ACC112 (cell line): ENCODE measurements at regions not wholly inside any gene's neighbourhood (a gene's known extent, or its start where the extent isn't known, plus 50 kb on each side); places are given as distances from the start of the nearest gene placed in this dataset.

Experiments used
- H2AFZ ChIP-seq: fragments of 200-600 bp; sonication (generic); one replicate; pipeline ENCODE4 v1.6.0; 2017; ENCODE audit warnings: antibody characterized with exemption, low read length; ENCODE audit not compliant: unreplicated experiment
- H3K27ac ChIP-seq: fragments of 200-600 bp; sonication (generic); 2 replicates; pipeline ENCODE4 v1.5.1; 2014; ENCODE audit warnings: low read depth, mild to moderate bottlenecking, antibody characterized with exemption, low read length, moderate library complexity
- H3K27me3 ChIP-seq: fragments of 200-600 bp; sonication (generic); 2 replicates; pipeline ENCODE4 v1.6.1; 2014; ENCODE audit warnings: mild to moderate bottlenecking, antibody characterized with exemption, low read length, moderate library complexity, mixed read lengths; ENCODE audit not compliant: insufficient read depth
- H3K36me3 ChIP-seq: fragments of 200-600 bp; sonication (generic); 2 replicates; pipeline ENCODE4 v1.6.1; 2016; ENCODE audit warnings: mild to moderate bottlenecking, antibody characterized with exemption, low read length, moderate library complexity, mixed read lengths; ENCODE audit not compliant: insufficient read depth
- H3K4me1 ChIP-seq: fragments of 200-600 bp; sonication (generic); one replicate; pipeline ENCODE4 v1.6.1; 2016; ENCODE audit warnings: low read length, mixed read lengths; ENCODE audit not compliant: insufficient read depth, unreplicated experiment, control insufficient read depth
- H3K4me3 ChIP-seq: fragments of 200-600 bp; sonication (generic); 2 replicates; pipeline ENCODE4 v1.5.1; 2014; ENCODE audit warnings: mild to moderate bottlenecking, low read depth, low read length
- H3K79me2 ChIP-seq: fragments of 200-600 bp; sonication (generic); one replicate; pipeline ENCODE4 v1.6.0; 2016; ENCODE audit warnings: low read length; ENCODE audit not compliant: control insufficient read depth, unreplicated experiment, insufficient read depth

DNA sequence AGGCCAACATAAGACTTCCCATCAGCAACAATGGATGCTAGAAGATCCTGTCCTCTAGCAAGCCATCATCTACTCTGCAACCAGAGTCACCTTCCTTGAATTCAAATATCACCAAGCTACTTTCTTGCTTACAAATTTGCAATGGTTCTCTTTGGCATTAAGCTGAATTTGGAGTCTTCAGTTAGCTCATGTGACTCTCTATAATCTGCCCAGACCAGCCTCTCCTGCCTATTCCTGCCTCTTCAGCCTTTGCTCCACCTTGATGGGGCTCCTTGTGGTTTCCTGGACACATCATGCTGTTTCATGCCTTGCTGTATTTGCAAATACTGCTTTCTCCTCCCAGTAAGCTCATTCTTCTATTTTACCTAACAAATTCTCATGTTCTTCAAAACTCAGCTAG is 82.3 kb downstream of the RASSF10 start:
- Histone ChIP-seq H3K79me2 (no peaks in the 10 kb centered on the region), H3K36me3 (no peaks in the 10 kb centered on the region), H3K27me3 (peaks cover 3% of the 10 kb centered on the region; the same call in 1 of the 2 replicates), H2AFZ (no peak overlapping the region), H3K4me1 (no peaks in the 10 kb centered on the region), H3K27ac (no peak overlapping the region), H3K4me3 (no peak overlapping the region)

DNA sequence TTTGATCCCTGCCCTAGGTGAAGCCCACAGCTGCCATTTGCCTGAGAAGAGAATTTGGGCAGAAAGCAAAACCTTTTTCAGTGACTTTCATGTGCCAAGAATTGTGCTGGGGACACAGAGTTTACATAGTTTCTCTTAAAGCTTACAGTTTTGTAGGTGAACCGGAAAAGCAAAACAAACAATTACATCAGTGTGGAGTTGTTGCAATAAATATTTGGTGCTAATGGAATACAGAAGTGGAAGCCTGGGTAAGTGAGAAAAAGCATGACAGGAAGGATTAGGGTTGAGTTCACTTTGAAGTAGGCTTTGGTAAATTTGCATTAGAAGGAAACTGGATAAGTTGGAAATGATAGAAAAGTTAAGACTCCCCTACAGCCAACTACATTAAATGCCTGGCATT is 82.7 kb downstream of the RASSF10 start:
- H3K79me2 ChIP-seq, result no peaks in the 10 kb centered on the region
- H3K4me1 ChIP-seq, result no peaks in the 10 kb centered on the region
- no peak overlapping the region for H3K4me3 ChIP-seq
- H3K36me3 ChIP-seq, result no peaks in the 10 kb centered on the region
- H3K27me3 ChIP-seq, result peaks cover 3% of the 10 kb centered on the region; the same call in 1 of the 2 replicates
- H2AFZ ChIP-seq, result no peak overlapping the region
- H3K27ac ChIP-seq, result no peak overlapping the region

DNA sequence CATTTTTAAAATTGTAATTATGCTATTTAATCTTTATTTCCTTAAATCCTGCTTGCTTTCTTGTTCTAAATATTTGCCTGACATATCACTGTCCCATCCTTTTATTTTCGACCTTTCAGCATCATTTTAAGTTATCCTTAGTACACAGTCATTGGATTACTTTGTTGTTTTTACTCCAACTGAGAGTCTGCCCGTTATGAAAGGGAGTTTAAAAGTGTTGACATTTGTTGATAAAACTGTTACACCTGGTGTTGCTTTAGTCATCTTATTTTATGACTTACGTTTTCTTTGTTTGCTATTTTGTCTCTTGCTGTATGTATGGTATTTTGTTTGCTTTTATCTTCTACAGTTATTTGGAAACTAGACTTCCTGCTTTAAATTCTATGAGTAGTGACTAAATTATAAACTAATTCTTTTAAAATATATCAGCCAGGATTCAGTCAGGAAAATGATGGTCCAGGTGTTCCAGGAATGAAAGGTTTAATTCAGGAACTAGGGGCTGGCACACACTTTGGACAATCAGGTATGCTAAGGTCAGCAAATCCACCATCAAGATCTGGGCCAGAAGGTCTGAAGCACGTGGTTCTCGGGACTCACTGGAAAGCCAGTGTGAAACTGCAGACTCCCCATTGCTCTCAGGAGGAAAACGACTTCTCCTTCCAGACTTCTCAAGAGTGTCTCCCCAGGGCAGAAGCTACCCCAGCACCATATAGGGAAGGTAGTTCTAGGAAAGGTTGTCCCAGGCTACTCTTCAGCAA is 86.0 kb downstream of the RASSF10 start:
- Histone ChIP-seq H2AFZ (no peak overlapping the region), H3K79me2 (no peaks in the 10 kb centered on the region), H3K36me3 (no peaks in the 10 kb centered on the region), H3K27ac (no peak overlapping the region), H3K4me3 (no peak overlapping the region), H3K27me3 (peaks cover 3% of the 10 kb centered on the region; the same call in 1 of the 2 replicates), H3K4me1 (no peaks in the 10 kb centered on the region)

DNA sequence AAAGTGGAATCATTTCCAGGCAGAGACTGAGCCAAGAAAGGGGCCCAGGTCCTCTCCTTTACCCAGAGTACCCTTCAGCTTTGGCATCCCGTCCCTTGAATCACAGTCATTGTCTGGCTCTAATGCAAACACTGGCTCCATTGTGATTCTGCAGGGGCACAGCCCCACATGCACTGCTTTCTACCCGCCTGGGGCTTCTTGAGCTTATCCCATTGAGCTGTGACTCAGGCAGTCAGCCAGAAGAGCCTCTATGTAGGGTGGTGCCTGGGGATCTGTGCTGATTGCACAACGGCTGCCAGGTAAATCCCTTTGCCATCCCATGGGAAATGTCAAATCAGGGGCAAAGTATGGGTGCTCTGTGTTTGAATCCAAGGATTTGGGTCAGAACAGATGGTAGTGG is 88.9 kb downstream of the RASSF10 start:
- no peak overlapping the region for H3K27ac ChIP-seq
- peaks cover 5% of the 10 kb centered on the region for H3K27me3 ChIP-seq
- no peaks in the 10 kb centered on the region for H3K79me2 ChIP-seq
- H3K4me1 ChIP-seq, result no peaks in the 10 kb centered on the region
- no peaks in the 10 kb centered on the region for H3K36me3 ChIP-seq
- no peak overlapping the region for H2AFZ ChIP-seq
- H3K4me3 ChIP-seq, result no peak overlapping the region

DNA sequence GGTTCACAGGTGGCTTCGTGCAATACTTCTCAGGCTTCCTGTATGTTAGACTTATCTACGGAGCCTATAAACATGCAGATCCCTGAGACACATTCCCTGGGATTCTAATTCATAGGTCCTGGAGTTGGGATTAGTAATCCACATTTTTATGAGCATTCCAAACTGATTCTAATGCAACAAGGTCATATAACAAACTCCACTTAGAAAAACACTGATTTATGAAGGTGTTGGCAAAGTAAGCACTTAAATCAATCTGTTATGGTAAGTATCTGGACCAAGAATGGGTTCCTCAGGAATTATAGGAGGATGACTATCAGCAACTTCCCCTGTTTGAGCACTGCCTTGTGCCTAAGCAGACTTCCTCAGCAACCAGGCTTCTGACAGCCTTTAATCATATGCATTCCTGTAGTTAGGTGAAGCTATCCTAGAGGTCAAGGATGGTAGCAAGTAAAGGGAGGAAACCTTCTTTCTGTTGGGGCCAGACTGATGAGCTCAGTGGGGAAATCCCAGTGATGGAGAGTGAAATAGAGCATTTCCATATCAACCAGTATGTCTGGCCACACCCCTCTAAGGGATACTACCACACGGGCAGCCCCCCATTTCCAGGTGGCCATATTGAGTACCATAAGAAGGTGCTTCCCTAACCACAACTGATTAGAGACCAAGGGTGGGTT is 89.6 kb downstream of the RASSF10 start:
- no peaks in the 10 kb centered on the region for H3K36me3 ChIP-seq
- H3K27ac ChIP-seq, result no peak overlapping the region
- no peak overlapping the region for H2AFZ ChIP-seq
- H3K79me2 ChIP-seq, result no peaks in the 10 kb centered on the region
- no peaks in the 10 kb centered on the region for H3K4me1 ChIP-seq
- no peak overlapping the region for H3K4me3 ChIP-seq
- H3K27me3 ChIP-seq, result peaks cover 11% of the 10 kb centered on the region

DNA sequence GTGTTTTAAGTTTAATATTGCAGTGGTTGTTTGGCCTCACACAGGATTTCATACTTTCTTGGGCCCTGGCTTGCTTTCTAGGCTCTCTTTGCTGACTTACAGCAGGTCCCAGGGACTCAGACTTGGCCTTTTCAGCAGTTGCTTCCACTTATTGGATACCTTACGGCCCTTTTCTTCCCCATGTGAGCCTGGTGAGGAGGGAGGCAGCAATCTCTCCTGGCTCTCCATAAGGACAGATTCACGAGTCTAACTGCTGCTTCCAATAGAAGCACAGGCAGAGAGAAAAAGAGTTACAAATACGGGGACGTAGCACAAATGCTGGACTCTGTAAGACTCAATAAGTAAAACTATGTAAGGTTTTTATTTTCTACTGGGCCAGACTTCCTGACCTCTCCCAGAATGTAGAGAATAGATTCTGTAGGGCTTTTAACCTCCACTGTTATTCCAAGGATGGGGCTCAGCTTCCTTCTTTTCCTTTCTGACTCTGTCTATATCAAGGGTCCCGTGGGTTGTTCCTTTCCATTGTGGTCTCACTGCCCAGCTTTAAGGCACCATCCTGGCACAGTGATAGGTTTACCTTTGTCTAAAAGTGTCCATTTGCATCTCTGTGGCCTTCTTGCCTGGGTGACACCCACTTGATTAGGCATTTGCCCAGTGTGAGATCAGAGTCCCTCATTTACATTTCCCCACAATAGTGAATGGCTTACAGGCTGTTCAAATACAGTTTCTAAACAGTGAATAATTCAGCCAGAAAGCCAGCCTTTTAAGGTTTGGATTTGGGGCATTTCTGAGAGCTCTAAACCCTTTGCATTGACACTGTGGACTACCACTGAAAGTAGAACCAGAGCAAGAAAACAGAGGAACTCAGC is 92.8 kb downstream of the RASSF10 start:
- Histone ChIP-seq H3K27me3 (peaks cover 30% of the 10 kb centered on the region), H3K4me1 (no peaks in the 10 kb centered on the region), H3K27ac (no peak overlapping the region), H3K36me3 (no peaks in the 10 kb centered on the region), H3K79me2 (no peaks in the 10 kb centered on the region), H2AFZ (no peak overlapping the region), H3K4me3 (no peak overlapping the region)

DNA sequence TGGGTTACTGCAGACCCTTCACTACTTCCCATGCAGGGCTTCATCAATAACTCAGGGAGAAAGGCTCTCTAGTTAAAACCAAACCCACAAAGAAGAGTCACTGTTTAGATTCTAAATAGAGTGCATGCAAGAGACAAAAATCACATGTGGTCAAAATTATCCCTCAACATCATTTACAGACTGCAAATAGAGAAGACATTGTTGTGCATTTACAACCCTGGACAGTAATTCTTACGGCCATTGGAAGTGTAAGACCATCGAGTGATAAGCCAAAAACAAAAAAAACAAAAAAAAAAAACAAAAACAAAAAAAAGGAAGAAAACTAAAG is 93.4 kb downstream of the RASSF10 start:
- Histone ChIP-seq H3K79me2 (no peaks in the 10 kb centered on the region), H3K4me3 (no peak overlapping the region), H3K4me1 (no peaks in the 10 kb centered on the region), H3K27ac (no peak overlapping the region), H3K27me3 (peaks cover 30% of the 10 kb centered on the region), H3K36me3 (no peaks in the 10 kb centered on the region), H2AFZ (no peak overlapping the region)

DNA sequence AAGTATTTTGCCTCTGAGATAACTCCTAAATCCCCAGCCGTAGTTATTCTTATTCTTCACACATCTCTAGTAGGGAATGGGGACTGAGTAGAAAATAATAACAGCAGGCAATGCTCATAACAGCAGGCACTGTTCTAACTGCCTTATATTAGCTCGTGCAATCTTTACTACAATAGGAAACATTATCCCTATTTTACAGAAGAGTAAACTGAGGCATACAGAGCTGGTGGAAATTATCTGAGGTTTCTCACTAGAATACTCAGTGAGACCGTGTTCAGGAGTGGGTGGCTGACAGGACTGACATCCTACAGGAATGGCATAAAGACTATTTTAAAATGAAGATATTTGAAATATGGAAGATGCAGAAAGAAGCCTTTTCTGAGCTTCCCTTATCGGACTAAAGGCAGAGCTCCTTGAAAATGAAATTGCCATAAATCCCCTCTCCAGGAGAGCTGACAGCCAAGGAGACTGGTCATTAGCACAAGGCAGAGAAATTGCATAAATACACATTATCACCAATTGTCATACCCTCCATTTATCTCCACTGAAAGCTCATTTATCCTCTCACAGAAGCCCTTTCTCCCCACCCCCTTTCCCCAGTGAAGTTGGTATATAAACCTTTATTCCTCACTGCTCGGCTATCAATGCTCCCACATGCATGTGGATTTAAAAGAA is 93.9 kb downstream of the RASSF10 start:
- H3K4me1 ChIP-seq, result no peaks in the 10 kb centered on the region
- H3K27ac ChIP-seq, result no peak overlapping the region
- no peak overlapping the region for H2AFZ ChIP-seq
- no peaks in the 10 kb centered on the region for H3K36me3 ChIP-seq
- no peak overlapping the region for H3K4me3 ChIP-seq
- H3K79me2 ChIP-seq, result no peaks in the 10 kb centered on the region
- peaks cover 30% of the 10 kb centered on the region for H3K27me3 ChIP-seq

DNA sequence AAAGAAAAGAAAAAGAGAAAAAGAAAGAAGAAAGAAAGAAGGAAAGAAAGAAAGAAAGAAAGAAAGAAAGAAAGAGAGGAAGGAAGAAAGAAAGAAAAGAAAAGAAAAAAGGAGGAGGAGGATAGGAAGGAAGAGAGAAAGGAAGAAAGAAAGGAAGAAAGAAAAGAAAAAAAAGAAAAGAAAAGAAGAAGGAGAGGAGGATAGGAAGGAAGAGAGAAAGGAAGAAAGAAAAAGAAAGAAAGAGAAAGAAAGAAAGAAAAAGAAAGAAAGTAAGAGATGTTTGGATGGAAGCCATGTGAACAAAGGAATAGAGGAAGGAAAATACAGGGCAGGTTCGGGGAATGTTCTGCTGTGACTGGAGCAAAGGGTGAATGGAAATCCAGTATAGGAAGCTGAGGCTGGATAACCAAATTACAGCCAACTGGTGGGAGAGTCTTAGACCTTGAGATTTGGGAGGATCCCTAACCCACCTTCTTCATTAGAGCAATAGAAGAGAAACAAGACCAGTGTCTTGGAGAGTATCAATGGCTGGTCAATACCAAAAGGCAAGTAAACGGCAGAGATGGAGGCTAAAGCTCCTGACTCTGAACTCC is 94.9 kb downstream of the RASSF10 start:
- Histone ChIP-seq H3K27ac (no peak overlapping the region), H2AFZ (no peak overlapping the region)

DNA sequence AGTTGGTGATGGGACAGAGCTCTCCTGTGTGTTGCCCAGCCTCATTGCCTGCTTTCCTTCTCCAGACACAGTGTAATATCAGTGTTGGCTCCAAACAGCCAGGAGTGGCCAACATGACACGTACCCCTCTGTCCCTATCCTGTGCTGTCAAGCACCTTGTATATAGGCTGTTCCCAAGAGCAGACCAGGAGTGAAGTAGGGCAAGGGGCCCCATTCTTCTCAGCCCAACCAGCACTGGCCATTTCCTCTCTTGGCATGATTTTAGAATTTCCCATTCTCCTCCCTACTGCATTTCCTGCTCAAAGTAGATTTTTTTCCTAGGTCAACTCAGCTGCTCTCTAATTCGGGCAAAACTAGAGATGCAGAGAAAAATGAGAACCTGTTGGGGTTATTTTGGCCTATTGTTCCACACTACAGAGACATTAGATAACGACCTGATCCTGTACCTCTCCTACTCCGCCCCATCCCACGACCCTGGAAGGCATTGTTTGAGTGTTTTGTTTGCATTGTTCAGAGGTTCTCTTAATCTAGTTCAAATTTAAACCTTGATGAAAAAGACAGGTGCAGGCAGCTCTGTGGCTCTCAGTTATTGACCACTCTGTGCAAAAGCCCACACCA is 95.6 kb downstream of the RASSF10 start:
- no peaks in the 10 kb centered on the region for H3K36me3 ChIP-seq
- no peak overlapping the region for H3K27ac ChIP-seq
- no peak overlapping the region for H2AFZ ChIP-seq
- H3K79me2 ChIP-seq, result no peaks in the 10 kb centered on the region
- no peak overlapping the region for H3K4me3 ChIP-seq
- H3K4me1 ChIP-seq, result no peaks in the 10 kb centered on the region
- peaks cover 30% of the 10 kb centered on the region for H3K27me3 ChIP-seq

More for the DNA sequence above, 94.9 kb downstream of the RASSF10 start:
- Histone ChIP-seq H3K36me3 (no peaks in the 10 kb centered on the region), H3K4me3 (no peak overlapping the region), H3K27me3 (peaks cover 30% of the 10 kb centered on the region), H3K79me2 (no peaks in the 10 kb centered on the region), H3K4me1 (no peaks in the 10 kb centered on the region)
